NCI-H187 (cell line): ENCODE measurements at regions not wholly inside any gene's neighbourhood (a gene's known extent, or its start where the extent isn't known, plus 50 kb on each side); places are given as distances from the start of the nearest gene placed in this dataset.

ENCODE experiments used
- DNase-seq, 2 experiments: peaks; one replicate each; lab custom pipeline; 2025; lab: John Stamatoyannopoulos, UW

GRCh38 chr5:68161156-68161555 lies 54.4 kb upstream of the PIK3R1 start:
- DNase-seq: no peak

- no peak for DNase-seq
Observed at GRCh38 chr5:68159224-68159951, 56.2 kb upstream of the PIK3R1 start.

GRCh38 chr5:68155940-68156339 lies 59.6 kb upstream of the PIK3R1 start:
- no peak for DNase-seq

GRCh38 chr5:68154119-68154857 lies 61.3 kb upstream of the PIK3R1 start:
- no peak for DNase-seq

- no peak for DNase-seq
Observed at GRCh38 chr5:68151812-68152211, 63.7 kb upstream of the PIK3R1 start.

GRCh38 chr5:68149189-68149588 lies 66.4 kb upstream of the PIK3R1 start:
- DNase-seq: no peak

- DNase-seq: no peak
Observed at GRCh38 chr5:68148096-68148495, 67.5 kb upstream of the PIK3R1 start.

- no peak for DNase-seq
Observed at GRCh38 chr5:68147659-68148058, 67.9 kb upstream of the PIK3R1 start.

- no peak for DNase-seq
Observed at GRCh38 chr5:68141494-68141893, 74.1 kb upstream of the PIK3R1 start.

- DNase-seq: no peak
Observed at GRCh38 chr5:68140763-68141162, 74.8 kb upstream of the PIK3R1 start.

GRCh38 chr5:68139611-68140441 lies 75.7 kb upstream of the PIK3R1 start:
- DNase-seq: no peak

GRCh38 chr5:68137511-68138140 lies 77.9 kb upstream of the PIK3R1 start:
- DNase-seq: no peak

- DNase-seq: no peak
Observed at GRCh38 chr5:68134669-68135313, 80.8 kb upstream of the PIK3R1 start.

- no peak for DNase-seq
Observed at GRCh38 chr5:68134033-68134668, 81.4 kb upstream of the PIK3R1 start.

- DNase-seq: no peak
Observed at GRCh38 chr5:68130253-68130652, 85.3 kb upstream of the PIK3R1 start.

GRCh38 chr5:68129364-68129763 lies 86.2 kb upstream of the PIK3R1 start:
- no peak for DNase-seq

GRCh38 chr5:68126886-68127285 lies 88.7 kb upstream of the PIK3R1 start:
- DNase-seq: no peak

GRCh38 chr5:68122439-68123328 lies 92.9 kb upstream of the PIK3R1 start:
- no peak for DNase-seq

GRCh38 chr5:68116868-68117411 lies 98.6 kb upstream of the PIK3R1 start:
- DNase-seq: no peak

- DNase-seq: no peak
Observed at GRCh38 chr5:68116408-68116807, 99.1 kb upstream of the PIK3R1 start.
